ENCODE measurements at regions not wholly inside any gene's neighbourhood (a gene's known extent, or its start where the extent isn't known, plus 50 kb on each side); places are given as distances from the start of the nearest gene placed in this dataset.

- no peaks in the 10 kb centered on the region for H3K36me3 ChIP-seq (ENCODE audit: insufficient read depth, low read length)
- ATAC-seq (ENCODE audit: insufficient read depth, low read depth) (no peak), DNase-seq (no peak)
- no peak overlapping the region for H3K27ac ChIP-seq (ENCODE audit: low read length)
- no peaks in the 10 kb centered on the region for H3K9me3 ChIP-seq (ENCODE audit: insufficient read depth, low read length, severe bottlenecking)
- H3K27me3 ChIP-seq (ENCODE audit: insufficient read depth, low read length, poor library complexity), result no peaks in the 10 kb centered on the region
- no peaks in the 10 kb centered on the region for H3K79me2 ChIP-seq (ENCODE audit: insufficient read depth, low read length)
- TF ChIP-seq EZH2 (IDR thresholded peaks at IDR 0.05; ENCODE audit: borderline replicate concordance, low read depth, low read length, severe bottlenecking), result no peak
- TF ChIP-seq, protein P1, sequence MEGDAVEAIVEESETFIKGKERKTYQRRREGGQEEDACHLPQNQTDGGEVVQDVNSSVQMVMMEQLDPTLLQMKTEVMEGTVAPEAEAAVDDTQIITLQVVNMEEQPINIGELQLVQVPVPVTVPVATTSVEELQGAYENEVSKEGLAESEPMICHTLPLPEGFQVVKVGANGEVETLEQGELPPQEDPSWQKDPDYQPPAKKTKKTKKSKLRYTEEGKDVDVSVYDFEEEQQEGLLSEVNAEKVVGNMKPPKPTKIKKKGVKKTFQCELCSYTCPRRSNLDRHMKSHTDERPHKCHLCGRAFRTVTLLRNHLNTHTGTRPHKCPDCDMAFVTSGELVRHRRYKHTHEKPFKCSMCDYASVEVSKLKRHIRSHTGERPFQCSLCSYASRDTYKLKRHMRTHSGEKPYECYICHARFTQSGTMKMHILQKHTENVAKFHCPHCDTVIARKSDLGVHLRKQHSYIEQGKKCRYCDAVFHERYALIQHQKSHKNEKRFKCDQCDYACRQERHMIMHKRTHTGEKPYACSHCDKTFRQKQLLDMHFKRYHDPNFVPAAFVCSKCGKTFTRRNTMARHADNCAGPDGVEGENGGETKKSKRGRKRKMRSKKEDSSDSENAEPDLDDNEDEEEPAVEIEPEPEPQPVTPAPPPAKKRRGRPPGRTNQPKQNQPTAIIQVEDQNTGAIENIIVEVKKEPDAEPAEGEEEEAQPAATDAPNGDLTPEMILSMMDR (IDR thresholded peaks at IDR 0.05; ENCODE audit: borderline replicate concordance, extremely low read depth, low read length, poor library complexity, severe bottlenecking), result no peak
- H3K4me3 ChIP-seq (ENCODE audit: low read depth in 1 of 2, low read length in 2 of 2), result no peak overlapping the region
- no peak overlapping the region for H3K4me2 ChIP-seq (ENCODE audit: insufficient read depth, low read length)
- H3K9ac ChIP-seq (ENCODE audit: low read depth, low read length), result no peak overlapping the region
- H3K4me1 ChIP-seq (ENCODE audit: insufficient read depth, low read length), result no peaks in the 10 kb centered on the region
- H4K20me1 ChIP-seq (ENCODE audit: insufficient read depth, low read length), result no peaks in the 10 kb centered on the region
- no peak overlapping the region for H2AFZ ChIP-seq (ENCODE audit: low read depth, low read length)
Measured at GRCh38 chr1:57612833-57613232, 189.0 kb upstream of the DAB1 start.

DNA sequence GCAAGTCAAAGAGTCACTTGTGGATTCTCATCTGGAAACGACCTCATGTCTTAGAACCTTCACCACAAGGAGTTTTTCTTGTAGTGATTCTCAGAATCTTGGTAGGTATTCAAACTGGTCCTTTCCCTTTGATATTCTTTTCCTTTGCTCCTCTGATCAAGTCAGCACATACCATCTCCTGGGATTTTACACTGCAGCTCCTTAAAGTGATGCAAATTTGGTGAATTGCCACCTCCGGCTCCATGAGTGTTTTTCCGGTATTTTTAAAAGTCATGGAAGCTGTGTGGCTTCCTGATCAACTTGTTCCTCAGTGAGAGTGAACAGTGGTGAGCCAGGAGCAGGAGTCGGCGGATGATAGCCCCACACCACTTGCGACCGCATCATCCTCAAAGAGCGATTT is 182.1 kb upstream of the DAB1 start:
- Histone ChIP-seq H3K27ac (ENCODE audit: low read length) (no peak overlapping the region), H3K4me1 (ENCODE audit: insufficient read depth, low read length) (peaks cover 4% of the 10 kb centered on the region; the same call in 1 of the 2 replicates), H3K4me2 (ENCODE audit: insufficient read depth, low read length) (no peak overlapping the region), H3K27me3 (ENCODE audit: insufficient read depth, low read length, poor library complexity) (peaks cover 10% of the 10 kb centered on the region), H3K36me3 (ENCODE audit: insufficient read depth, low read length) (no peaks in the 10 kb centered on the region), H3K9me3 (ENCODE audit: insufficient read depth, low read length, severe bottlenecking) (no peaks in the 10 kb centered on the region), H3K9ac (ENCODE audit: low read depth, low read length) (no peak overlapping the region), H3K4me3 (ENCODE audit: low read depth in 1 of 2, low read length in 2 of 2) (no peak overlapping the region), H4K20me1 (ENCODE audit: insufficient read depth, low read length) (no peaks in the 10 kb centered on the region), H2AFZ (ENCODE audit: low read depth, low read length) (no peak overlapping the region), H3K79me2 (ENCODE audit: insufficient read depth, low read length) (no peaks in the 10 kb centered on the region)
- ATAC-seq (ENCODE audit: insufficient read depth, low read depth) (no peak), DNase-seq (no peak)
- TF ChIP-seq EZH2 (IDR thresholded peaks at IDR 0.05; ENCODE audit: borderline replicate concordance, low read depth, low read length, severe bottlenecking), result no peak
- TF ChIP-seq, protein P1 (IDR thresholded peaks at IDR 0.05; ENCODE audit: borderline replicate concordance, extremely low read depth, low read length, poor library complexity, severe bottlenecking), result no peak

DNA sequence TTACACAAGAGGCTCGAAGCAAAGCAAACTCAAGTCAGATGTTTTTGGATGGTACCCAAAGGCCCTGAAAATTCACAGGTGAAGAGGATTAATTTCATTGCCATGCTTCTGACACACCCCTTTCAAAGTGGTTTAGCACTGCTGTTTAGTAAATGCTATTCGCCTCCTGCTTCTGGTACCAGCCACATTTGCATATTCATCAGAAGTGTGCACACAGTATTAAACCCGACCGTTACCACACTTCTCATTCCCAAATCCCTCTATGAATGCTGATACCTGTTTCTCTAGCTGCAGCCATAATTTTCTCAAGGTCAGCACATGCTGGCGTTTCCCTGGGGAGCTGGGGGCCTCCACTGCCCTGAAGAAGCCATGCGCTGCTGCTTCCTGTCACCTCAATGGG is 179.8 kb upstream of the DAB1 start:
- Histone ChIP-seq H3K4me2 (ENCODE audit: insufficient read depth, low read length) (no peak overlapping the region), H3K27ac (ENCODE audit: low read length) (no peak overlapping the region), H2AFZ (ENCODE audit: low read depth, low read length) (no peak overlapping the region), H3K79me2 (ENCODE audit: insufficient read depth, low read length) (no peaks in the 10 kb centered on the region), H4K20me1 (ENCODE audit: insufficient read depth, low read length) (no peaks in the 10 kb centered on the region), H3K9ac (ENCODE audit: low read depth, low read length) (no peak overlapping the region), H3K4me3 (ENCODE audit: low read depth in 1 of 2, low read length in 2 of 2) (no peak overlapping the region), H3K9me3 (ENCODE audit: insufficient read depth, low read length, severe bottlenecking) (no peaks in the 10 kb centered on the region), H3K27me3 (ENCODE audit: insufficient read depth, low read length, poor library complexity) (peaks cover 10% of the 10 kb centered on the region), H3K36me3 (ENCODE audit: insufficient read depth, low read length) (no peaks in the 10 kb centered on the region), H3K4me1 (ENCODE audit: insufficient read depth, low read length) (peaks cover 4% of the 10 kb centered on the region; the same call in 1 of the 2 replicates)
- ATAC-seq (ENCODE audit: insufficient read depth, low read depth) (no peak), DNase-seq (no peak)
- TF ChIP-seq EZH2 (IDR thresholded peaks at IDR 0.05; ENCODE audit: borderline replicate concordance, low read depth, low read length, severe bottlenecking), result no peak
- TF ChIP-seq, protein P1 (IDR thresholded peaks at IDR 0.05; ENCODE audit: borderline replicate concordance, extremely low read depth, low read length, poor library complexity, severe bottlenecking), result no peak

GRCh38 chr1:57600424-57600823 is 176.6 kb upstream of the DAB1 start:
- peaks cover 10% of the 10 kb centered on the region for H3K27me3 ChIP-seq (ENCODE audit: insufficient read depth, low read length, poor library complexity)
- no peaks in the 10 kb centered on the region for H3K36me3 ChIP-seq (ENCODE audit: insufficient read depth, low read length)
- no peaks in the 10 kb centered on the region for H3K79me2 ChIP-seq (ENCODE audit: insufficient read depth, low read length)
- no peak for DNase-seq
- TF ChIP-seq, protein P1 (IDR thresholded peaks at IDR 0.05; ENCODE audit: borderline replicate concordance, extremely low read depth, low read length, poor library complexity, severe bottlenecking), result no peak
- no peak for TF ChIP-seq EZH2 (IDR thresholded peaks at IDR 0.05; ENCODE audit: borderline replicate concordance, low read depth, low read length, severe bottlenecking)
- no peak overlapping the region for H3K27ac ChIP-seq (ENCODE audit: low read length)
- peaks cover 4% of the 10 kb centered on the region; the same call in 1 of the 2 replicates for H3K4me1 ChIP-seq (ENCODE audit: insufficient read depth, low read length)
- H4K20me1 ChIP-seq (ENCODE audit: insufficient read depth, low read length), result no peaks in the 10 kb centered on the region
- H3K4me2 ChIP-seq (ENCODE audit: insufficient read depth, low read length), result no peak overlapping the region
- ATAC-seq (ENCODE audit: insufficient read depth, low read depth), result no peak
- H3K4me3 ChIP-seq (ENCODE audit: low read depth in 1 of 2, low read length in 2 of 2), result no peak overlapping the region
- no peaks in the 10 kb centered on the region for H3K9me3 ChIP-seq (ENCODE audit: insufficient read depth, low read length, severe bottlenecking)
- H2AFZ ChIP-seq (ENCODE audit: low read depth, low read length), result no peak overlapping the region
- no peak overlapping the region for H3K9ac ChIP-seq (ENCODE audit: low read depth, low read length)

Measured in DND-41 (cell line).